Effector memory CD4-positive, alpha-beta T cell (primary cell): ENCODE measurements at regions not wholly inside any gene's neighbourhood (a gene's known extent, or its start where the extent isn't known, plus 50 kb on each side); places are given as distances from the start of the nearest gene placed in this dataset.

ENCODE experiments used
- DNase-seq, 3 donors: peaks; one replicate each; pipeline ENCODE4 v3.0.0-alpha.2; 2020
- H3K27ac ChIP-seq: 2 replicates; pipeline ENCODE4 v1.7.0; 2013; ENCODE audit warnings: mild to moderate bottlenecking, low read length, moderate library complexity; ENCODE audit not compliant: insufficient read depth, poor library complexity, severe bottlenecking
- H3K27me3 ChIP-seq: replicated peaks from 2 replicates; pipeline ENCODE4 v1.7.0; 2013; ENCODE audit warnings: mild to moderate bottlenecking, low read length; ENCODE audit not compliant: insufficient read depth, control insufficient read depth, poor library complexity, severe bottlenecking
- H3K36me3 ChIP-seq: 2 replicates; pipeline ENCODE4 v1.7.0; 2013; ENCODE audit warnings: mild to moderate bottlenecking, low read length, moderate library complexity; ENCODE audit not compliant: control insufficient read depth, insufficient read depth
- H3K4me1 ChIP-seq: 2 replicates; pipeline ENCODE4 v1.7.0; 2013; ENCODE audit warnings: low read length, mild to moderate bottlenecking; ENCODE audit not compliant: control insufficient read depth, insufficient read depth, poor library complexity, severe bottlenecking
- H3K4me3 ChIP-seq: 2 replicates; pipeline ENCODE4 v1.7.0; 2013; ENCODE audit warnings: low read length, low read depth, mild to moderate bottlenecking; ENCODE audit not compliant: insufficient read depth, poor library complexity, severe bottlenecking
- H3K9me3 ChIP-seq: 2 replicates; pipeline ENCODE4 v1.7.0; 2013; ENCODE audit warnings: mild to moderate bottlenecking, low read length, moderate library complexity; ENCODE audit not compliant: control insufficient read depth

- Histone ChIP-seq H3K9me3 (no peaks in the 10 kb centered on the region), H3K27me3 (no peaks in the 10 kb centered on the region), H3K36me3 (no peaks in the 10 kb centered on the region), H3K27ac (no peak overlapping the region), H3K4me3 (no peak overlapping the region), H3K4me1 (no peaks in the 10 kb centered on the region)
- no peak for DNase-seq
Measured at GRCh38 chr17:36837939-36838272, 99.4 kb upstream of the LHX1 start.

- no peak overlapping the region for H3K27ac ChIP-seq
- H3K4me1 ChIP-seq, result no peaks in the 10 kb centered on the region
- H3K9me3 ChIP-seq, result no peaks in the 10 kb centered on the region
- H3K27me3 ChIP-seq, result no peaks in the 10 kb centered on the region
- no peak for DNase-seq
- H3K36me3 ChIP-seq, result no peaks in the 10 kb centered on the region
- no peak overlapping the region for H3K4me3 ChIP-seq
Measured at GRCh38 chr17:36839256-36839655, 98.0 kb upstream of the LHX1 start.

GRCh38 chr17:36840796-36841195, 96.5 kb upstream of the LHX1 start:
- Histone ChIP-seq H3K4me3 (no peak overlapping the region), H3K36me3 (no peaks in the 10 kb centered on the region), H3K9me3 (no peaks in the 10 kb centered on the region), H3K27ac (no peak overlapping the region), H3K4me1 (no peaks in the 10 kb centered on the region), H3K27me3 (no peaks in the 10 kb centered on the region)
- no peak for DNase-seq

GRCh38 chr17:36842231-36842819, 95.0 kb upstream of the LHX1 start:
- H3K4me3 ChIP-seq, result no peak overlapping the region
- no peaks in the 10 kb centered on the region for H3K4me1 ChIP-seq
- no peaks in the 10 kb centered on the region for H3K36me3 ChIP-seq
- H3K27me3 ChIP-seq, result no peaks in the 10 kb centered on the region
- H3K9me3 ChIP-seq, result no peaks in the 10 kb centered on the region
- no peak for DNase-seq
- no peak overlapping the region for H3K27ac ChIP-seq

GRCh38 chr17:36842963-36843558, 94.2 kb upstream of the LHX1 start:
- no peaks in the 10 kb centered on the region for H3K36me3 ChIP-seq
- no peak for DNase-seq
- no peak overlapping the region for H3K27ac ChIP-seq
- H3K4me1 ChIP-seq, result no peaks in the 10 kb centered on the region
- H3K4me3 ChIP-seq, result no peak overlapping the region
- no peaks in the 10 kb centered on the region for H3K9me3 ChIP-seq
- H3K27me3 ChIP-seq, result no peaks in the 10 kb centered on the region

- Histone ChIP-seq H3K4me3 (no peak overlapping the region), H3K27me3 (no peaks in the 10 kb centered on the region), H3K4me1 (no peaks in the 10 kb centered on the region), H3K9me3 (no peaks in the 10 kb centered on the region), H3K27ac (no peak overlapping the region), H3K36me3 (no peaks in the 10 kb centered on the region)
- no peak for DNase-seq
Measured at GRCh38 chr17:36844013-36844412, 93.3 kb upstream of the LHX1 start.

GRCh38 chr17:36844601-36845000, 92.7 kb upstream of the LHX1 start:
- DNase-seq, result no peak
- Histone ChIP-seq H3K4me3 (no peak overlapping the region), H3K36me3 (no peaks in the 10 kb centered on the region), H3K27ac (no peak overlapping the region), H3K4me1 (no peaks in the 10 kb centered on the region), H3K27me3 (no peaks in the 10 kb centered on the region), H3K9me3 (no peaks in the 10 kb centered on the region)

- Histone ChIP-seq H3K27me3 (no peaks in the 10 kb centered on the region), H3K4me1 (no peaks in the 10 kb centered on the region), H3K27ac (no peak overlapping the region), H3K9me3 (no peaks in the 10 kb centered on the region), H3K36me3 (no peaks in the 10 kb centered on the region), H3K4me3 (no peak overlapping the region)
- DNase-seq, result no peak
Measured at GRCh38 chr17:36845916-36846315, 91.4 kb upstream of the LHX1 start.

- H3K27me3 ChIP-seq, result no peaks in the 10 kb centered on the region
- no peak for DNase-seq
- no peaks in the 10 kb centered on the region for H3K9me3 ChIP-seq
- no peak overlapping the region for H3K4me3 ChIP-seq
- no peak overlapping the region for H3K27ac ChIP-seq
- H3K36me3 ChIP-seq, result no peaks in the 10 kb centered on the region
- H3K4me1 ChIP-seq, result no peaks in the 10 kb centered on the region
Measured at GRCh38 chr17:36846410-36847292, 90.6 kb upstream of the LHX1 start.
